VCaP (cell line): ENCODE measurements at regions not wholly inside any gene's neighbourhood (a gene's known extent, or its start where the extent isn't known, plus 50 kb on each side); places are given as distances from the start of the nearest gene placed in this dataset.

Experiments
- H3K27ac ChIP-seq: fragments of 450-650 bp; 2 replicates; pipeline ENCODE4 v1.5.1; 2017
- TF ChIP-seq, protein P1 (sequence below): fragments of 450-650 bp; conservative IDR thresholded peaks from 2 replicates; pipeline ENCODE4 v1.5.1; 2017; ENCODE audit warnings: mild to moderate bottlenecking, moderate library complexity

- no peak overlapping the region for H3K27ac ChIP-seq
- TF ChIP-seq, protein P1, sequence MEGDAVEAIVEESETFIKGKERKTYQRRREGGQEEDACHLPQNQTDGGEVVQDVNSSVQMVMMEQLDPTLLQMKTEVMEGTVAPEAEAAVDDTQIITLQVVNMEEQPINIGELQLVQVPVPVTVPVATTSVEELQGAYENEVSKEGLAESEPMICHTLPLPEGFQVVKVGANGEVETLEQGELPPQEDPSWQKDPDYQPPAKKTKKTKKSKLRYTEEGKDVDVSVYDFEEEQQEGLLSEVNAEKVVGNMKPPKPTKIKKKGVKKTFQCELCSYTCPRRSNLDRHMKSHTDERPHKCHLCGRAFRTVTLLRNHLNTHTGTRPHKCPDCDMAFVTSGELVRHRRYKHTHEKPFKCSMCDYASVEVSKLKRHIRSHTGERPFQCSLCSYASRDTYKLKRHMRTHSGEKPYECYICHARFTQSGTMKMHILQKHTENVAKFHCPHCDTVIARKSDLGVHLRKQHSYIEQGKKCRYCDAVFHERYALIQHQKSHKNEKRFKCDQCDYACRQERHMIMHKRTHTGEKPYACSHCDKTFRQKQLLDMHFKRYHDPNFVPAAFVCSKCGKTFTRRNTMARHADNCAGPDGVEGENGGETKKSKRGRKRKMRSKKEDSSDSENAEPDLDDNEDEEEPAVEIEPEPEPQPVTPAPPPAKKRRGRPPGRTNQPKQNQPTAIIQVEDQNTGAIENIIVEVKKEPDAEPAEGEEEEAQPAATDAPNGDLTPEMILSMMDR: no peak
Observed at GRCh38 chr14:101075025-101075800, 171.7 kb upstream of the RTL1 start.

- H3K27ac ChIP-seq: no peak overlapping the region
- TF ChIP-seq, protein P1: no peak
Observed at GRCh38 chr14:101075801-101076413, 172.4 kb upstream of the RTL1 start.

- TF ChIP-seq, protein P1: no peak
- no peak overlapping the region for H3K27ac ChIP-seq
Observed at GRCh38 chr14:101076451-101077198, 173.1 kb upstream of the RTL1 start.

DNA sequence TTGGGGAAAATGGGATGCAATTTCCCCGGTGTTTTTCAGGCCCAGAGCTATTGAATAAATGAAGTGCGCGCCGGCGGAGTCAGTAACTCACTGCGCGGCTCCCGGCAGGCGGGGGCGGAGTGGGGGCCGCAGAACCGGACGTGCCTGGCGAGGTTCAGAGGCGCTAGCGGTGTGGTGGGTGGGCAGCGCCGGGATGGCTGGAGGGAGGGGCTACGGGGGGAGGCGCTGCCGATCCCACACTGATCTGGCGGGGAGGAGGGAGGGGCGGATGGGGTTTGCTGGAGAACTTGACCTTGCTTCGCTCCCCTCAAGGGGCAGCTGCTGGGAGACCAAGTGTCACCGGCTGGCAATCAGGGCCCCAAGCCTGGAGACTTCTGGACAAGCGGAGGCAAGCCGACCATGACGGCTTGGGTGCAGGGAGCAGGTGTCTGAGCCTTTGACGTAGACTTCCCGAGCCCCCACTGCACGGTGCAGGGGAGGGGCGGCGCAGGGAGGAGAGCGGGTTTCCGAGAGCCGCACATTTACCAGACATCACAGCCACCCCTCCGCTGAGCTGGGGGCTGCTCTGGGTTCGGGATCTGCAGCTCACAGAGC is 174.1 kb upstream of the RTL1 start:
- H3K27ac ChIP-seq: no peak overlapping the region
- TF ChIP-seq, protein P1: no peak

DNA sequence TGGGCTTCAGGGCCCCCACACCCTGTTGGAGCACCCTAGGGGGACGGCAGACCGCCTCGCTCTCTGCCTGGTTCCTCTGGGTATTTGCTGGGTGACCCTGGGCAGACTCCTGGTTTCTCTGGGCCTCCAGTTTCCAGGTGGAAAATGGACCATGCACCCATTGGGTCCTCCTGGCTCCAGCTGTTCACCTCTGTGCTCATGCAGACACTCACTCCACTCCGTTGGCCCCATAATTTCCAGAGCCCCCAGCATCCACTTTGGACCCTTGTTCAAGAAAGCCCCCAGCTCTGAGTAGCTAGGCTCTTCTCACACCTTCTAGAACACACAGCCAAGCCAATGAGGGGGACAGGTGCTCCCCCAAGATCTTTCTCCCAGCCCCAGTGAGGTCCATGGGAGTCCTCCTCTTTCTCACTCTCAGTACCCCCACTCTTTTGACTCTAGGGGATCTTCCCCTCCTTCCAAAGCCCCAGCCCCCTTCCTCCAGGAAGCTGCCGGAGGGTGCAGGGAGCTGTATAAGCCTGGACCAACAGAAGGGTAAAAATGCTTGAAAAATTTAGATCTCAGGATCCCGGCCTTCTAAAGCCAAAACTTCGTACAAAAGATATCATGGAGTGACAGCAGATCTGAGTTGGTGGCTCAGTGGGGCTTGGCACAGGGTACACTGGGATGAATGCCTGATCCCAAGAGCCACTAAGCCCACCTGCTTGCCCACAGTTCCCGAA is 174.8 kb upstream of the RTL1 start:
- no peak overlapping the region for H3K27ac ChIP-seq
- TF ChIP-seq, protein P1: no peak

DNA sequence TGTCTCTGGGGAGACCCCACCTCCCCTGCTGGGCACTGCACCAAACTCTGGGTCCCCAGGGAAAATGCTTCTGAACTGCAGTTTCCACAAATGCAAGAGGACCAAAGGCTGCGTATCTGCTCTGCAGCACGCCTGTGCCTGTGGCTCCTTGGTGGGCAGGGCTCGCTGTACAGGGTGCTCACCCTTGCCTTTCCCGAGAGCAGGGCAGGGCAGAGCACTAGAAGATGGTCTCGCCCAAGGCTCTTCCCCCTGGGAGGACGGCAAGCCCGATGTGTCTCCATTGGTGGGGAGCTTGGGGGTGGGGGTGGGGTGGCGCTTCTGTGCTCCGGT is 175.3 kb upstream of the RTL1 start:
- TF ChIP-seq, protein P1: no peak
- no peak overlapping the region for H3K27ac ChIP-seq
